ENCODE measurements at regions not wholly inside any gene's neighbourhood (a gene's known extent, or its start where the extent isn't known, plus 50 kb on each side); places are given as distances from the start of the nearest gene placed in this dataset.
"Not testable (repeated sequence)": the region's sequence is repeated elsewhere in the genome, so short reads cannot be mapped to it uniquely, and the experiment has no call there.

- no peak for DNase-seq
Observed at GRCh38 chr5:127133071-127133470, 59.8 kb upstream of the C5orf63 start.

GRCh38 chr5:127136908-127137307 is 63.6 kb upstream of the C5orf63 start:
- DNase-seq, result no peak

- no peak for DNase-seq
Observed at GRCh38 chr5:127143722-127144121, 70.4 kb upstream of the C5orf63 start.

- no peak for DNase-seq
Observed at GRCh38 chr5:127153031-127153430, 79.7 kb upstream of the C5orf63 start.

- no peak for DNase-seq
Observed at GRCh38 chr5:127153521-127153920, 80.2 kb upstream of the C5orf63 start.

GRCh38 chr5:127163750-127164149 is 90.4 kb upstream of the C5orf63 start:
- no peak for DNase-seq

- DNase-seq, result no peak
Observed at GRCh38 chr5:127170918-127171600, 97.8 kb upstream of the C5orf63 start.

GRCh38 chr5:127176769-127177168 is 103.5 kb upstream of the C5orf63 start:
- no peak for DNase-seq

- not testable (repeated sequence) for DNase-seq
Observed at GRCh38 chr5:127182631-127183030, 108.0 kb upstream of the MEGF10 start.

GRCh38 chr5:127183332-127183731 is 107.3 kb upstream of the MEGF10 start:
- no peak for DNase-seq

GRCh38 chr5:127184851-127185250 is 105.7 kb upstream of the MEGF10 start:
- DNase-seq, result no peak

GRCh38 chr5:127186657-127187056 is 103.9 kb upstream of the MEGF10 start:
- DNase-seq, result no peak

GRCh38 chr5:127187706-127188105 is 102.9 kb upstream of the MEGF10 start:
- no peak for DNase-seq

- no peak for DNase-seq
Observed at GRCh38 chr5:127192150-127192549, 98.4 kb upstream of the MEGF10 start.

- DNase-seq, result no peak
Observed at GRCh38 chr5:127192836-127193338, 97.7 kb upstream of the MEGF10 start.

- no peak for DNase-seq
Observed at GRCh38 chr5:127196042-127196441, 94.6 kb upstream of the MEGF10 start.

- DNase-seq, result not testable (repeated sequence)
Observed at GRCh38 chr5:127197402-127198167, 93.0 kb upstream of the MEGF10 start.

GRCh38 chr5:127202738-127203137 is 87.9 kb upstream of the MEGF10 start:
- not testable (repeated sequence) for DNase-seq

- DNase-seq, result no peak
Observed at GRCh38 chr5:127203818-127204217, 86.8 kb upstream of the MEGF10 start.

- no peak for DNase-seq
Observed at GRCh38 chr5:127205147-127205546, 85.4 kb upstream of the MEGF10 start.

GRCh38 chr5:127206320-127207113 is 84.1 kb upstream of the MEGF10 start:
- DNase-seq, result no peak

- no peak for DNase-seq
Observed at GRCh38 chr5:127210042-127210441, 80.6 kb upstream of the MEGF10 start.

- no peak for DNase-seq
Observed at GRCh38 chr5:127213231-127213630, 77.4 kb upstream of the MEGF10 start.

Data from hippocampal formation (tissue), 2 donors.